Astrocyte (in vitro differentiated cells and primary cell): ENCODE measurements at regions not wholly inside any gene's neighbourhood (a gene's known extent, or its start where the extent isn't known, plus 50 kb on each side); places are given as distances from the start of the nearest gene placed in this dataset.
"Not testable (repeated sequence)": the region's sequence is repeated elsewhere in the genome, so short reads cannot be mapped to it uniquely, and the experiment has no call there.

Source experiments
- EZH2 ChIP-seq: IDR thresholded peaks from 2 replicates; pipeline ENCODE4 v1.6.1; 2012; ENCODE audit warnings: mild to moderate bottlenecking, low read length, inconsistent platforms; ENCODE audit not compliant: insufficient read depth
- TF ChIP-seq, protein P1 (sequence below): IDR thresholded peaks from 2 replicates; pipeline ENCODE4 v1.5.1; 2011; ENCODE audit warnings: low read depth, mild to moderate bottlenecking, inconsistent platforms, low read length, moderate library complexity; ENCODE audit not compliant: insufficient read depth

DNA sequence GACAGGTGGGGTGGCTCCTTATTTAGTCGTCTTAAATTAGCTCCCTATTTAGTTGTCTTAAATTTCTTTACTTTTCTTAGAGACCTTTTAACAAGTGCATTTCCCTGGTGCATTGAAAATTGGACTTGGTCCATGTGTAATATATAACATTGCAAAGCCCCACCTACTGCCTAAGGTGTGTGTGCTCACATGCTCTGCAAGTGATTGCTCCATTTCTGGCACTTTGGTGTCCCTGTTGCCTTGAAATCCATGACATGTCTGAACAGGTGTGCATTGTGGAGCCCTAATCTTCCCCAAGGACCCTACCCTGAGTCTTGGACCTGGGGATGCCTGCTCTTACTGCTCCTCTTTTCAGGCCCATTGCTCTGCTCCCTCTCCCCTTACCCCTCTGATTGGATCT, 80.2 kb downstream of the TRIM43 start:
- TF ChIP-seq, protein P1, sequence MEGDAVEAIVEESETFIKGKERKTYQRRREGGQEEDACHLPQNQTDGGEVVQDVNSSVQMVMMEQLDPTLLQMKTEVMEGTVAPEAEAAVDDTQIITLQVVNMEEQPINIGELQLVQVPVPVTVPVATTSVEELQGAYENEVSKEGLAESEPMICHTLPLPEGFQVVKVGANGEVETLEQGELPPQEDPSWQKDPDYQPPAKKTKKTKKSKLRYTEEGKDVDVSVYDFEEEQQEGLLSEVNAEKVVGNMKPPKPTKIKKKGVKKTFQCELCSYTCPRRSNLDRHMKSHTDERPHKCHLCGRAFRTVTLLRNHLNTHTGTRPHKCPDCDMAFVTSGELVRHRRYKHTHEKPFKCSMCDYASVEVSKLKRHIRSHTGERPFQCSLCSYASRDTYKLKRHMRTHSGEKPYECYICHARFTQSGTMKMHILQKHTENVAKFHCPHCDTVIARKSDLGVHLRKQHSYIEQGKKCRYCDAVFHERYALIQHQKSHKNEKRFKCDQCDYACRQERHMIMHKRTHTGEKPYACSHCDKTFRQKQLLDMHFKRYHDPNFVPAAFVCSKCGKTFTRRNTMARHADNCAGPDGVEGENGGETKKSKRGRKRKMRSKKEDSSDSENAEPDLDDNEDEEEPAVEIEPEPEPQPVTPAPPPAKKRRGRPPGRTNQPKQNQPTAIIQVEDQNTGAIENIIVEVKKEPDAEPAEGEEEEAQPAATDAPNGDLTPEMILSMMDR, result not testable (repeated sequence)
- not testable (repeated sequence) for TF ChIP-seq EZH2
